A549 (cell line): ENCODE measurements at regions not wholly inside any gene's neighbourhood (a gene's known extent, or its start where the extent isn't known, plus 50 kb on each side); places are given as distances from the start of the nearest gene placed in this dataset.

Experiments used
- ATAC-seq, 2 experiments: fragments of 200-7000 bp in 1 of 2; fragments of >200 bp in 1 of 2; cut with Nextera tagmentation in 1 of 2; cut with Tn5 transposase in 1 of 2; 3 replicates each; pipeline versions ENCODE4 v1.8.0 to v1.9.1; 2018 to 2020; ENCODE audit warnings: mild to moderate bottlenecking in 1 of 2, moderate library complexity in 1 of 2
- CTCF ChIA-PET: fragments of 300-600 bp; sonication (Branson Sonifier 250); formaldehyde crosslinking; extraction: SDS; loops from one replicate; lab custom pipeline; 2021; ENCODE audit warnings: antibody characterized with exemption, inconsistent platforms; lab: Yijun Ruan, JAX
- POLR2A ChIA-PET: fragments of 350-600 bp; formaldehyde crosslinking; extraction: SDS; loops from one replicate; lab custom pipeline; 2021; ENCODE audit warnings: antibody characterized with exemption, inconsistent platforms; lab: Yijun Ruan, JAX
- DNase-seq, 2 experiments: peaks; one replicate each; pipeline versions ENCODE4 v3.0.0 to v3.0.0-alpha.2; 2011 to 2016; ENCODE audit warnings: low read depth in 1 of 2, low spot score in 1 of 2
- FAIRE-seq: peaks from 2 replicates; lab custom pipeline; 2011; peaks lifted over from hg19 to GRCh38; lab: Jason Lieb, UNC
- H3K27ac ChIP-seq, 2 experiments: fragments of >200 bp; sonication (Bioruptor Twin); formaldehyde crosslinking; 3 replicates each; pipeline ENCODE4 v1.5.1; 2016 to 2017
- H3K4me1 ChIP-seq: fragments of >200 bp; sonication (Bioruptor Twin); formaldehyde crosslinking; 3 replicates; pipeline ENCODE4 v1.6.1; 2016
- H3K4me2 ChIP-seq: fragments of >200 bp; sonication (Bioruptor Twin); formaldehyde crosslinking; 3 replicates; pipeline ENCODE4 v1.6.1; 2016
- H3K4me3 ChIP-seq: fragments of >200 bp; sonication (Bioruptor Twin); formaldehyde crosslinking; 3 replicates; pipeline ENCODE4 v1.5.1; 2016
- H3K9me3 ChIP-seq: fragments of >200 bp; sonication (Bioruptor Twin); formaldehyde crosslinking; 3 replicates; pipeline ENCODE4 v1.6.1; 2016
- CBX2 ChIP-seq: fragments of 200-600 bp; sonication (generic); IDR thresholded peaks from 2 replicates; pipeline ENCODE4 v1.6.1; 2016; ENCODE audit warnings: low read depth, mild to moderate bottlenecking, borderline replicate concordance
- CEBPB ChIP-seq, 2 experiments: fragments of >200 bp in 1 of 2; sonication (Bioruptor Twin) in 1 of 2; formaldehyde crosslinking in 1 of 2; IDR thresholded peaks; 2 replicates each; pipeline ENCODE4 v1.6.1; 2012 to 2016
- E2F6 ChIP-seq: IDR thresholded peaks from 2 replicates; pipeline ENCODE4 v1.6.1; 2012; ENCODE audit warnings: low read depth, borderline replicate concordance
- EHMT2 ChIP-seq: fragments of 200-600 bp; sonication (generic); IDR thresholded peaks from 2 replicates; pipeline ENCODE4 v1.6.1; 2016; ENCODE audit warnings: antibody characterized with exemption, low read depth, mild to moderate bottlenecking, moderate library complexity
- ESRRA ChIP-seq: fragments of 150-350 bp; IDR thresholded peaks from 2 replicates; pipeline ENCODE4 v1.6.1; 2014; ENCODE audit warnings: mild to moderate bottlenecking, low read length, borderline replicate concordance
- GATA3 ChIP-seq: IDR thresholded peaks from 2 replicates; pipeline ENCODE4 v1.6.1; 2012; ENCODE audit warnings: borderline replicate concordance
- HOXB5 ChIP-seq: fragments of 250-450 bp; sonication (Bioruptor Pico); IDR thresholded peaks from 2 replicates; pipeline ENCODE4 v1.5.0; 2020; ENCODE audit warnings: mild to moderate bottlenecking, moderate library complexity
- KDM1A ChIP-seq: fragments of 200-600 bp; sonication (generic); IDR thresholded peaks from 2 replicates; pipeline ENCODE4 v1.6.1; 2016; ENCODE audit warnings: low read depth, mild to moderate bottlenecking
- KDM5A ChIP-seq: fragments of 200-600 bp; sonication (generic); IDR thresholded peaks from 2 replicates; pipeline ENCODE4 v1.6.1; 2016; ENCODE audit warnings: antibody characterized with exemption, mild to moderate bottlenecking
- MAX ChIP-seq: IDR thresholded peaks from 2 replicates; pipeline ENCODE4 v1.6.1; 2012
- MAZ ChIP-seq: fragments of 150-350 bp; IDR thresholded peaks from 2 replicates; pipeline ENCODE4 v1.6.1; 2014; ENCODE audit warnings: antibody characterized with exemption, low read depth, low read length, borderline replicate concordance
- NPAS2 ChIP-seq: fragments of 250-450 bp; sonication (Bioruptor Pico); IDR thresholded peaks from 2 replicates; pipeline ENCODE4 v1.8.0; 2022; ENCODE audit warnings: mild to moderate bottlenecking, moderate library complexity, borderline replicate concordance
- RAD21 ChIP-seq, 2 experiments: fragments of >200 bp in 1 of 2; sonication (Bioruptor Twin) in 1 of 2; formaldehyde crosslinking in 1 of 2; IDR thresholded peaks in 1 of 2; conservative IDR thresholded peaks in 1 of 2; 2 replicates in 1 of 2; 3 replicates in 1 of 2; pipeline ENCODE4 v1.6.1; 2012 to 2018; ENCODE audit warnings: inconsistent platforms in 1 of 2
- RFX5 ChIP-seq: fragments of 450-650 bp; IDR thresholded peaks from 2 replicates; pipeline ENCODE4 v1.7.1; 2014; ENCODE audit warnings: antibody characterized with exemption, mild to moderate bottlenecking, moderate library complexity
- RNF2 ChIP-seq: fragments of 200-600 bp; sonication (generic); IDR thresholded peaks from 2 replicates; pipeline ENCODE4 v1.6.1; 2016; ENCODE audit warnings: low read depth, mild to moderate bottlenecking, antibody characterized with exemption, moderate library complexity, borderline replicate concordance
- SMC3 ChIP-seq: fragments of >200 bp; sonication (Bioruptor Twin); formaldehyde crosslinking; IDR thresholded peaks from 3 replicates; pipeline ENCODE4 v1.6.1; 2018; ENCODE audit warnings: inconsistent platforms
- SREBF2 ChIP-seq: fragments of 450-650 bp; IDR thresholded peaks from 2 replicates; pipeline ENCODE4 v1.6.1; 2014; ENCODE audit warnings: mild to moderate bottlenecking, moderate library complexity
- USF2 ChIP-seq: fragments of 450-650 bp; IDR thresholded peaks from 2 replicates; pipeline ENCODE4 v1.6.1; 2014; ENCODE audit warnings: antibody characterized with exemption
- WGBS: methylation state at CpG from one replicate; pipeline ENCODE4 v1.1.6; 2017; ENCODE audit errors: missing lambda C conversion rate; 5-methylcytosine and 5-hydroxymethylcytosine counted together
- TF ChIP-seq, protein P1 (sequence below): fragments of >200 bp; sonication (Bioruptor Twin); formaldehyde crosslinking; IDR thresholded peaks from 3 replicates; pipeline ENCODE4 v1.6.1; 2016

- TF ChIP-seq EHMT2 (no peak), MAX (no peak)
Observed at GRCh38 chr4:14771504-14772175, 230.6 kb upstream of the CPEB2 start (continued).

DNA sequence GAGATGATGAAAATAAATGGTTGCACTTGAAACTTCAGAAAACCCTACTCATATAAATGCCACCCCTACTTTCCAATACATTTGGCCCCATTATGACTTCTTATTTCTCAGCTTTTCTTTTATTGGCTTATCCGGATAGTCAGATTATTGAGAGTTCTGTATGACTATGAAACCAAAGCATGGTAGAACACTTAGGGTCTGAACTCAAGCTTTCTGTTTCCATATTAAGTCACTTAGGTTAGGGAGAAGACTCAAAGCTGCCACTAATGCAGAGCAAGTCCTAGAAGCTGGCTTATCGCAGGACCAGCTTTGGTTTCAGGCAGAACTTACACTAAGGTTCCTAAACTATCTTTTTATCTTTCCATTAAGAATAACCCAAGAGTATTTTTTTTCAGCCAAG lies 229.9 kb upstream of the CPEB2 start:
- H3K4me3 ChIP-seq = no peak overlapping the region
- H3K4me1 ChIP-seq = no peaks in the 10 kb centered on the region
- H3K9me3 ChIP-seq = 0 out of 3 replicates have a peak, but pooled peaks cover 5% of the 10 kb centered on the region
- no peak for TF ChIP-seq USF2
- TF ChIP-seq SMC3 = no peak
- no peak for TF ChIP-seq ESRRA
- TF ChIP-seq E2F6 = no peak
- TF ChIP-seq KDM5A = no peak
- no peak for TF ChIP-seq HOXB5 (CRISPR knock-in tag)
- TF ChIP-seq SREBF2 = no peak
- WGBS = 96% methylated on average over 2 of the region's 2 CpGs
- ATAC-seq = no peak
- ChIA-PET POLR2A (no interaction called here), CTCF (no interaction called here)
- H3K27ac ChIP-seq = no peak overlapping the region
- H3K4me2 ChIP-seq = no peak overlapping the region
- no peak for DNase-seq
- no peak for FAIRE-seq

DNA sequence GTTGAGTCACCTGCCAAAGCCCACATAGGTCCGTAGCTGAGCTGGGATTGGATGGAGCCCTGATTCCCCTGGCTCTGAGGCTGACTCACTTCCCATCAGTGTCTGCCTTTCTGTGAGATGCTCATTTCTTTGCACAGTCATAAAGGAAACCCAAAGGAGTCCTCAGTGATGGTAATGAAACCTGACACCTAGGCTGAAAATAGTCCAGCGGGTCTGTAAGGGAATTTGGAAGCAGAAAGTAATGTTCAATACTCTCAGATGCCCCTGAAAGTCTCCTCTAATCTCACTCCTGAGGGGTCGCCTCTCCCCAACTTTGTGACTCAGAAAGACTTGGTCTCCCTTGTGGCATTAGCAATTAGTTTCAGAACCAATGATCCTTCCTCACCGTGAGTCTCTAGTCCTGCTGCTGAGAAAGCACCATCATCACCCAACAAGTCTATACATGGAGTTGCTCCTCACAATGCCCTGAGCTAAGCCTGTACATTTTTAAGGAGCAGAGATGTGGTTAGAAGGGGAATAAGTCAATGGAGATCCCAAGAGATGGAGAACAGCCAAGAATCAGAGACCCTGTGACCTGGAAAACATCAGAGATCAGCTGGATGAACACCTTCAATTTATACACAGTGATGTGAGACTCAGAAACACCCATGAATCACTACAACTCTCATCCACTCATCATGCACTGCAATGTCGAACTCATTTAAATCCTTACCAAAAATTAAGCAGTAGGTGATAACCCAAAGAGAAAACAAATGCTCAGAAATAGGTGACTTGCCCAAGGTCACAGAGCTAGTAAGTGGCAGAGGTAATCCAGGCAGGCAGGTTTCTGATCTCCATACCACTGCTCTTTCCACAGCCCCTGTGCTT lies 219.0 kb upstream of the CPEB2 start:
- DNase-seq = no peak
- ATAC-seq = no peak
- H3K4me1 ChIP-seq = no peaks in the 10 kb centered on the region
- ChIA-PET CTCF (interaction anchor here (0.9 kb wide), 1 partner anchor 380 kb away, joined by 3 read pairs; no protein-coding TSS in a partner anchor), POLR2A (no interaction called here)
- H3K27ac ChIP-seq = no peak overlapping the region
- H3K9me3 ChIP-seq = peaks cover 6% of the 10 kb centered on the region; the same call in 1 of the 3 replicates
- WGBS = 34% methylated on average over 5 of the region's 5 CpGs
- H3K4me3 ChIP-seq = no peak overlapping the region
- no peak overlapping the region for H3K4me2 ChIP-seq
- no peak for TF ChIP-seq NPAS2 (CRISPR knock-in tag)
- TF ChIP-seq, protein P1, sequence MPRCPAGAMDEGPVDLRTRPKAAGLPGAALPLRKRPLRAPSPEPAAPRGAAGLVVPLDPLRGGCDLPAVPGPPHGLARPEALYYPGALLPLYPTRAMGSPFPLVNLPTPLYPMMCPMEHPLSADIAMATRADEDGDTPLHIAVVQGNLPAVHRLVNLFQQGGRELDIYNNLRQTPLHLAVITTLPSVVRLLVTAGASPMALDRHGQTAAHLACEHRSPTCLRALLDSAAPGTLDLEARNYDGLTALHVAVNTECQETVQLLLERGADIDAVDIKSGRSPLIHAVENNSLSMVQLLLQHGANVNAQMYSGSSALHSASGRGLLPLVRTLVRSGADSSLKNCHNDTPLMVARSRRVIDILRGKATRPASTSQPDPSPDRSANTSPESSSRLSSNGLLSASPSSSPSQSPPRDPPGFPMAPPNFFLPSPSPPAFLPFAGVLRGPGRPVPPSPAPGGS = no peak
- no peak for TF ChIP-seq SREBF2
- no peak for TF ChIP-seq RNF2
- no peak for TF ChIP-seq CEBPB (IDR thresholded peaks at IDR 0.05)
- TF ChIP-seq MAZ = no peak
- no peak for TF ChIP-seq CBX2
- TF ChIP-seq GATA3 = no peak
- TF ChIP-seq KDM1A = no peak
- no peak for TF ChIP-seq RFX5
- no peak for TF ChIP-seq RAD21 (conservative IDR thresholded peaks at IDR 0.05 in 1 of 2, IDR thresholded peaks at IDR 0.05 in 1 of 2)
- FAIRE-seq = no peak
